HG02852 (cell line): ENCODE measurements at regions not wholly inside any gene's neighbourhood (a gene's known extent, or its start where the extent isn't known, plus 50 kb on each side); places are given as distances from the start of the nearest gene placed in this dataset.

Experiments used
- ATAC-seq: cut with Tn5 transposase; IDR thresholded peaks from one replicate; pipeline ENCODE4 v1.9.1; 2021; ENCODE audit warnings: mild to moderate bottlenecking, moderate library complexity; ENCODE audit not compliant: unreplicated experiment

DNA sequence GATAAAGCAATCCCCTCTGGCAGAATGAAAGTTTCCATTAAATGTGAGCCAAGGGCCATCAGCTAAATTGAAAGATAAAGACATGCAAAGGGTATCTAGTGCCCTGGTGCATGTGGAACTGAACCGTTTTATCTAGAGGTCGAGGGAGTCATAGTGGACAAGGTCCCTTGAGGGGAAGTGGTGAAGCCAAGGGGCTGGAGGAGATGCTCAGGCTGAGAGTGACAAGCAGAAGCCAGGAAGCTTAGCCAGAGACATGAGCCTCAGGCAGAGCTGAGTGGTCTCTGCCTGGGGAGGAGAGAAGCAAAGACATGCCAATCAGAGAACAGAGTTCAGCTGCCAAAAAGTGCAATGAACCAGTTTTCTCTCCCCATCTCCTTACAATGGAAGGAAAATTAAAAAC lies 68.1 kb upstream of the SLC10A2 start:
- peak; percentile 45 for ATAC-seq

DNA sequence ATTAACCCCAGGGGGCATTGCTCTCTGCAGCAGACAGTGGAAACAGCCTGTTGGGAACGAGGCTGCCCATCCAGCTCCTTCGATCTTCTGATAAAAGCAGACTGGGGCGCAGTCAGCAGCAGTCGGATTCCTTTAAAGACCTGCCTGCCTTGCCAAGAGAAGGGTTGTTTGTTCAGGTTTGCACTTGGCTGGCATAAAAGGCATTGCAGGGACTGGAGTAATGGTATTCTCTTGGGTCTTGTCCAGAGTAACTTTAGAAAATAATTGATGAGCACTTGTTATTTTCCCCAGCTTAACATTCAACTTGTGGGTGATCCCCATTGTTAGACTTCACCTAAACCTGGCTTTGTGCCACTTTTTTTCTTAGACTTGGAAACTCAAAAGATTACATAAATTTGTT lies 67.3 kb upstream of the SLC10A2 start:
- no peak for ATAC-seq

DNA sequence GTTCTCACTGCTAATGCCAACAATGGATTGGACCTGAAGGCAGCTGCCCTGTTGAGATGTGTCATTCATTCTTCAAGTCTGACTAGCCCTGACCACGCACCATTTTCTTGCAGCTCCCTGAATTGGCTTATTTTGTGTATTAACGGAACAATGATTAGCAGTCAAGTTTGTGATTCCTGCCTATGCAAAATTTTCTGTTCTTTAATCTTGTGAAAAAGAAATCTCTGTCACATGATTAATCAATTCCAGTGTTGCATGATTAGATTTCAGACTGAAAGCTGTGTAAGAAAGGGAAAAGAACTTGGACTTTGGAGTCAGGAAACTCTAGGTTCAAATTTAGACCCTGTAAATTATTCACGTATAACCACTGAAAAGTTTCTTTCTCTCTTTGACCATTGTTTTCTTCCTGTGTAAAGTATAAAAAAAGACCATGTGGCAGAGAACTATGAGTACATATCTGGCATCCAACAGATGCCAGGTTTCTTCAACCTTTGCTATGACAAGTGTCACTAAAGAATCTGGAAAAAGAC lies 64.5 kb upstream of the SLC10A2 start:
- ATAC-seq, result peak; percentile 65

DNA sequence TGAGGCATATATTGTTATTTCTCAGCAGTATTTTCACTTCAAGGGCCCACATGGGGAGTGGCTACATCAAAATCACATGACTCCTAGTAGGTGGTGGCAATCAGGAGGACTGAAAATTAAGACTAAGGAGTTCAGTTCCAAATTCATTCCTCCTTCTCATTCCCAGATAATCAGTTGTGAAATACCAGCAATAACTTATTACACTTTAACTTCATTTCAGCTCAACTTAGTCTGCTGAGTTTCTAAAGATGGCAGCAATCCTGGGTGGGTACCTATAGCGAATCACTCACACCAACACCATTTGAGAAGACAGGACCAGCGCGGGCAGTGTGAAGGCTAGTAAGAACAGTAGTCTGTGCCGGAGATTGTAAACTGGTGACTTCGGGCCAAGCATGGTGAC lies 63.9 kb upstream of the SLC10A2 start:
- ATAC-seq, result no peak
